Epithelial cell of proximal tubule (primary cell): ENCODE measurements at regions not wholly inside any gene's neighbourhood (a gene's known extent, or its start where the extent isn't known, plus 50 kb on each side); places are given as distances from the start of the nearest gene placed in this dataset.

Experiments used
- DNase-seq: peaks from one replicate; pipeline ENCODE4 v3.0.0-alpha.2; 2011; ENCODE audit warnings: low read depth
- H3K4me3 ChIP-seq: 2 replicates; pipeline ENCODE4 v1.5.1; 2011; ENCODE audit warnings: low read depth, mild to moderate bottlenecking, low read length
- CTCF ChIP-seq: conservative IDR thresholded peaks from 2 replicates; pipeline ENCODE4 v1.5.1; 2012; ENCODE audit warnings: low read depth, mild to moderate bottlenecking, low read length

- TF ChIP-seq CTCF: no peak
- no peak overlapping the region for H3K4me3 ChIP-seq
- no peak for DNase-seq
These were observed 154.7 kb upstream of the ANKH start for GRCh38 chr5:15026011-15026893.

- no peak for TF ChIP-seq CTCF
- DNase-seq: no peak
- H3K4me3 ChIP-seq: no peak overlapping the region
These were observed 152.3 kb upstream of the ANKH start for GRCh38 chr5:15023846-15024245.

- DNase-seq: no peak
- no peak for TF ChIP-seq CTCF
These were observed 151.7 kb upstream of the ANKH start for GRCh38 chr5:15023266-15023665.

GRCh38 chr5:15021266-15022046, 149.9 kb upstream of the ANKH start:
- no peak for TF ChIP-seq CTCF
- DNase-seq: no peak
- H3K4me3 ChIP-seq: no peak overlapping the region

More at GRCh38 chr5:15023266-15023665, 151.7 kb upstream of the ANKH start:
- H3K4me3 ChIP-seq: no peak overlapping the region

- no peak for DNase-seq
- no peak overlapping the region for H3K4me3 ChIP-seq
- no peak for TF ChIP-seq CTCF
These were observed 149.2 kb upstream of the ANKH start for GRCh38 chr5:15020736-15021135.

- TF ChIP-seq CTCF: no peak
- H3K4me3 ChIP-seq: no peak overlapping the region
- DNase-seq: peak; percentile 57
These were observed 143.2 kb upstream of the ANKH start for GRCh38 chr5:15014809-15015208.
